ENCODE measurements at regions not wholly inside any gene's neighbourhood (a gene's known extent, or its start where the extent isn't known, plus 50 kb on each side); places are given as distances from the start of the nearest gene placed in this dataset.

DNA sequence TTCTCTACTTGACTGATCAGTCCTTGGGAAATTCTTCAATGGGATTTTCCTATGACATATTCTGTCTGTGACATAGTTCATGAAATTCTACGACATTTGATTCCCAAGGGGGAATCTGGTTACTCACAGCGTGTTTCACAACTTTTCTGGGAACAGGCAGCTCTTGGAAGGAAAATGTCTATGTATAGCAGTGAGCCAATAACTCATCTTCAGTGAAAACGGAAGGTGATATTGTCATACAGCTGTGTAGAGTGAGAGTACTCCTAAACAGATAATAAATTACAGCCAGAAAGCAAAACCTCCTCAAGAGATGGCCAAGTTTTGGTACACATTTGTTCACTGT is 91.4 kb downstream of the C9orf152 start:
- TF ChIP-seq, protein P1, sequence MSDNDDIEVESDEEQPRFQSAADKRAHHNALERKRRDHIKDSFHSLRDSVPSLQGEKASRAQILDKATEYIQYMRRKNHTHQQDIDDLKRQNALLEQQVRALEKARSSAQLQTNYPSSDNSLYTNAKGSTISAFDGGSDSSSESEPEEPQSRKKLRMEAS (IDR thresholded peaks at IDR 0.05; ENCODE audit: insufficient read depth, insufficient read length) = no peak
- TF ChIP-seq, protein P2, sequence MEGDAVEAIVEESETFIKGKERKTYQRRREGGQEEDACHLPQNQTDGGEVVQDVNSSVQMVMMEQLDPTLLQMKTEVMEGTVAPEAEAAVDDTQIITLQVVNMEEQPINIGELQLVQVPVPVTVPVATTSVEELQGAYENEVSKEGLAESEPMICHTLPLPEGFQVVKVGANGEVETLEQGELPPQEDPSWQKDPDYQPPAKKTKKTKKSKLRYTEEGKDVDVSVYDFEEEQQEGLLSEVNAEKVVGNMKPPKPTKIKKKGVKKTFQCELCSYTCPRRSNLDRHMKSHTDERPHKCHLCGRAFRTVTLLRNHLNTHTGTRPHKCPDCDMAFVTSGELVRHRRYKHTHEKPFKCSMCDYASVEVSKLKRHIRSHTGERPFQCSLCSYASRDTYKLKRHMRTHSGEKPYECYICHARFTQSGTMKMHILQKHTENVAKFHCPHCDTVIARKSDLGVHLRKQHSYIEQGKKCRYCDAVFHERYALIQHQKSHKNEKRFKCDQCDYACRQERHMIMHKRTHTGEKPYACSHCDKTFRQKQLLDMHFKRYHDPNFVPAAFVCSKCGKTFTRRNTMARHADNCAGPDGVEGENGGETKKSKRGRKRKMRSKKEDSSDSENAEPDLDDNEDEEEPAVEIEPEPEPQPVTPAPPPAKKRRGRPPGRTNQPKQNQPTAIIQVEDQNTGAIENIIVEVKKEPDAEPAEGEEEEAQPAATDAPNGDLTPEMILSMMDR (IDR thresholded peaks at IDR 0.05; ENCODE audit: extremely low read depth in 1 of 2, insufficient read depth in 1 of 2, low read depth in 1 of 2, low read length in 2 of 2) = no peak

Measured in endothelial cell of umbilical vein (primary cell).